Heart left ventricle (tissue), 13 donors: ENCODE measurements at regions not wholly inside any gene's neighbourhood (a gene's known extent, or its start where the extent isn't known, plus 50 kb on each side); places are given as distances from the start of the nearest gene placed in this dataset.
"Not testable (repeated sequence)": the region's sequence is repeated elsewhere in the genome, so short reads cannot be mapped to it uniquely, and the experiment has no call there.

Experiments used
- CTCF ChIP-seq, 12 donors: fragments of 200-600 bp; sonication (generic) in 4 of 12; IDR thresholded peaks; one replicate each; pipeline versions ENCODE4 v1.5.0 to v1.8.0; 2018 to 2022; ENCODE audit warnings: antibody characterized with exemption in 12 of 12, mild to moderate bottlenecking in 5 of 12
- POLR2A ChIP-seq, 2 donors: fragments of 450-650 bp; IDR thresholded peaks; one replicate each; pipeline ENCODE4 v1.6.1; 2017; ENCODE audit warnings: antibody characterized with exemption in 2 of 2, mild to moderate bottlenecking in 2 of 2, moderate library complexity in 2 of 2
- donor health status: ischemic (EF 13 %, LVEDD 7.1; RV severe dilation, severe dysfunction).
- donor health status: DM: no; HTN: yes; CAD: no.
- donor health status: DM: no; HTN: no; CAD: no.
- donor health status: ischemic (EF 25% LVEDD 6.9; RV normal size, moderate dysfunction).
- donor health status: ischemic (EF 25% LVEDD 5.7; RV mildly dilated, moderate dysfunction).
- donor health status: ischemic (EF 35%, LVEDD 5.7; RV mildly dilated, moderate dysfunction).
- donor health status: nonischemic (EF 11% LVEDD 7.7; RV severe dilation, severe dysfunction).
- donor health status: DM: yes; HTN: yes; CAD: no.
- donor health status: PGD.
- donor health status: ischemic (EF 29% LVEDD 5.4; RV normal size, mild dysfunction).
- donor health status: nonischemic (EF 23%, LVEDD 6.1; RV moderate dilation, normal function).

GRCh38 chrX:83164063-83164462, 344.0 kb upstream of the POU3F4 start:
- TF ChIP-seq CTCF, POLR2A (IDR thresholded peaks at IDR 0.05): not testable (repeated sequence)
